ENCODE measurements at regions not wholly inside any gene's neighbourhood (a gene's known extent, or its start where the extent isn't known, plus 50 kb on each side); places are given as distances from the start of the nearest gene placed in this dataset.

DNA sequence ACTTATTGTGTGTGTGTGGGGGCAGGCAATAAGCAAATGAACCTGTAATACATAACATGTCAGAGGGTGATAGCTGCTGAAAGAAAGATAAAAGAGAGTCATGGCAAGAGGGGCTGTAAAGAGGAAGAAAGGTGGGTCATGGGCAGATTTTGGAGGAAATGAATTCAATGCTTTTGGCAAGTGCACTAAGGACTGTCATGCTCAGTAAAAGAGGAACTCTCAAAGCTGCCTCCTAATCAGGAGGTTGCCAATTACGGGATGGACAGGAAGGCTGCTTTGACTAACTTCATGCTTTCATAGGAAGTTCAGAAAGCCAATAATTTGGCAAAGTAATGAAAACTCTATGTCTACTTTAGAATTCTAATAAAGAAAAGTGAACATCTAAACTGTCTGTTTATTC, 401.2 kb downstream of the SH2D4B start:
- TF ChIP-seq, protein P1, sequence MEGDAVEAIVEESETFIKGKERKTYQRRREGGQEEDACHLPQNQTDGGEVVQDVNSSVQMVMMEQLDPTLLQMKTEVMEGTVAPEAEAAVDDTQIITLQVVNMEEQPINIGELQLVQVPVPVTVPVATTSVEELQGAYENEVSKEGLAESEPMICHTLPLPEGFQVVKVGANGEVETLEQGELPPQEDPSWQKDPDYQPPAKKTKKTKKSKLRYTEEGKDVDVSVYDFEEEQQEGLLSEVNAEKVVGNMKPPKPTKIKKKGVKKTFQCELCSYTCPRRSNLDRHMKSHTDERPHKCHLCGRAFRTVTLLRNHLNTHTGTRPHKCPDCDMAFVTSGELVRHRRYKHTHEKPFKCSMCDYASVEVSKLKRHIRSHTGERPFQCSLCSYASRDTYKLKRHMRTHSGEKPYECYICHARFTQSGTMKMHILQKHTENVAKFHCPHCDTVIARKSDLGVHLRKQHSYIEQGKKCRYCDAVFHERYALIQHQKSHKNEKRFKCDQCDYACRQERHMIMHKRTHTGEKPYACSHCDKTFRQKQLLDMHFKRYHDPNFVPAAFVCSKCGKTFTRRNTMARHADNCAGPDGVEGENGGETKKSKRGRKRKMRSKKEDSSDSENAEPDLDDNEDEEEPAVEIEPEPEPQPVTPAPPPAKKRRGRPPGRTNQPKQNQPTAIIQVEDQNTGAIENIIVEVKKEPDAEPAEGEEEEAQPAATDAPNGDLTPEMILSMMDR (IDR thresholded peaks at IDR 0.05): no peak
- H3K27me3 ChIP-seq (ENCODE audit: control insufficient read depth in 2 of 2, insufficient read depth in 2 of 2, low read length in 2 of 2): no peaks in the 10 kb centered on the region
- H3K36me3 Mint-ChIP-seq: no peaks in the 10 kb centered on the region
- no peaks in the 10 kb centered on the region for H3K9me3 ChIP-seq (replicated peaks in 1 of 2; ENCODE audit: control insufficient read depth in 1 of 2, insufficient read depth in 1 of 2, low read length in 2 of 2)
- no CpG with 5 or more reads among the region's 1 CpG for WGBS (ENCODE audit: insufficient coverage)
- no peaks in the 10 kb centered on the region for H3K4me1 ChIP-seq (ENCODE audit: control insufficient read depth in 1 of 2, insufficient read depth in 2 of 2, low read length in 2 of 2)
- no peaks in the 10 kb centered on the region for H4K20me1 ChIP-seq (ENCODE audit: insufficient read depth, low read length)
- no peak overlapping the region for H3K27ac Mint-ChIP-seq
- no peak overlapping the region for H3K27ac ChIP-seq (ENCODE audit: low read depth in 1 of 2, low read length in 2 of 2)
- no peak overlapping the region for H3K4me3 ChIP-seq (replicated peaks in 1 of 3; ENCODE audit: low read depth in 2 of 3, low read length in 3 of 3)
- intact Hi-C loops (cut with micrococcal nuclease): no loop called here
- H3K79me2 ChIP-seq (ENCODE audit: insufficient read depth, low read length): no peaks in the 10 kb centered on the region
- no peak overlapping the region for H3K4me3 Mint-ChIP-seq
- no peaks in the 10 kb centered on the region for H3K9me3 Mint-ChIP-seq
- H3K9ac ChIP-seq (ENCODE audit: insufficient read depth, low read length, poor library complexity, severe bottlenecking): no peak overlapping the region
- peaks cover 0 to 2% (median 0%) of the 10 kb centered on the region in 3 donors for H3K27me3 Mint-ChIP-seq (ENCODE audit: low read depth in 3 of 3)
- DNase-seq: peak in 1 of 3 donors; percentile 10
- H2AFZ ChIP-seq (ENCODE audit: insufficient read depth, low read depth, low read length, poor library complexity, severe bottlenecking): no peak overlapping the region
- no peaks in the 10 kb centered on the region for H3K36me3 ChIP-seq (replicated peaks in 1 of 2; ENCODE audit: control insufficient read depth in 1 of 2, insufficient read depth in 2 of 2, low read length in 2 of 2)
- no peak overlapping the region for H3K4me2 ChIP-seq (replicated peaks; ENCODE audit: extremely low read depth, low read length, poor library complexity, severe bottlenecking)
- H3K4me1 Mint-ChIP-seq: peaks cover 4% of the 10 kb centered on the region

DNA sequence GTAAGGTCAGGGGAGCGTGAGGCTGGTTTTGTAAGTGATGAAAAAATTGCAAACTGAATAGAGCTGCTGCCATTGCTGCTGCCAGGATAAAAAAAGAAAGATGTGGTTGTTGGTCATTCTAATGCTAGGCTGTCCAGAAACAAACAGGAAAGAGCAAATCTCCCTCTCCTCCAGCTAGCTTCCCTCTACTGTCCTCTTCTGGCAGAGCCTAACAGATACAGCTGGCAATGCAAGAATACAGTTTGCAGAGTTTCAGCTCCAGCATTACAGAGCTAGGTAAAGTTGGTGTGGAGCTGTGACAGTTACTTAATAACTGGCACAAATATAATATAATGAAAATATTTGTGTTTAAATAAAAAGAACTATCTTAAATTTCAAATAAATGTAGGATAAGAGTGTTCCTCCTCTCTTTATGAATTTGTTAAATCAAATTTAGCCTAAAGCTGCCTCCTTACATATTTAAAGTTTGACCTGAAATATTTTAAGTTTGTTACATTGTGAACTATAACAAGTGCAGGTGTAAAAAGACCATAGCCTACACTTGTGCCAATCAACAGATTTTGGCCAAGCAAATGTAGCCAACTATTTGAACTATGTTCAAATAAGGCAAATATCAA, 407.7 kb downstream of the SH2D4B start:
- Histone ChIP-seq H3K27ac (ENCODE audit: low read depth in 1 of 2, low read length in 2 of 2) (no peak overlapping the region), H3K27me3 (ENCODE audit: control insufficient read depth in 2 of 2, insufficient read depth in 2 of 2, low read length in 2 of 2) (no peaks in the 10 kb centered on the region), H3K9me3 (replicated peaks in 1 of 2; ENCODE audit: control insufficient read depth in 1 of 2, insufficient read depth in 1 of 2, low read length in 2 of 2) (no peaks in the 10 kb centered on the region), H3K4me1 (ENCODE audit: control insufficient read depth in 1 of 2, insufficient read depth in 2 of 2, low read length in 2 of 2) (no peaks in the 10 kb centered on the region), H3K4me3 (replicated peaks in 1 of 3; ENCODE audit: low read depth in 2 of 3, low read length in 3 of 3) (no peak overlapping the region), H3K4me2 (replicated peaks; ENCODE audit: extremely low read depth, low read length, poor library complexity, severe bottlenecking) (no peak overlapping the region), H3K9ac (ENCODE audit: insufficient read depth, low read length, poor library complexity, severe bottlenecking) (no peak overlapping the region), H4K20me1 (ENCODE audit: insufficient read depth, low read length) (no peaks in the 10 kb centered on the region), H3K79me2 (ENCODE audit: insufficient read depth, low read length) (no peaks in the 10 kb centered on the region), H3K36me3 (replicated peaks in 1 of 2; ENCODE audit: control insufficient read depth in 1 of 2, insufficient read depth in 2 of 2, low read length in 2 of 2) (no peaks in the 10 kb centered on the region), H2AFZ (ENCODE audit: insufficient read depth, low read depth, low read length, poor library complexity, severe bottlenecking) (no peak overlapping the region)
- Mint-ChIP-seq H3K27me3 (ENCODE audit: low read depth in 3 of 3) (peaks cover 0 to 3% (median 0%) of the 10 kb centered on the region in 3 donors), H3K4me1 (peaks cover 4% of the 10 kb centered on the region), H3K9me3 (peaks cover 0 to 2% (median 0%) of the 10 kb centered on the region in 7 donors), H3K4me3 (no peak overlapping the region), H3K27ac (no peak overlapping the region), H3K36me3 (no peaks in the 10 kb centered on the region)
- TF ChIP-seq, protein P1 (IDR thresholded peaks at IDR 0.05): peak; percentile 11
- 86% methylated on average over 1 of the region's 1 CpG for WGBS (ENCODE audit: insufficient coverage)
- DNase-seq: no peak
- intact Hi-C loops (cut with micrococcal nuclease): no loop called here
